SIG-M5 treated with dmso at 0.1 percent for 504 hours (cell line): ENCODE measurements at regions not wholly inside any gene's neighbourhood (a gene's known extent, or its start where the extent isn't known, plus 50 kb on each side); places are given as distances from the start of the nearest gene placed in this dataset.
A peak's percentile ranks its signal among the peaks of the same experiment; 100 is the strongest.

Experiments used
- DNase-seq: peaks from one replicate; lab custom pipeline; 2025; ENCODE audit not compliant: unreplicated experiment; lab: John Stamatoyannopoulos, UW

DNA sequence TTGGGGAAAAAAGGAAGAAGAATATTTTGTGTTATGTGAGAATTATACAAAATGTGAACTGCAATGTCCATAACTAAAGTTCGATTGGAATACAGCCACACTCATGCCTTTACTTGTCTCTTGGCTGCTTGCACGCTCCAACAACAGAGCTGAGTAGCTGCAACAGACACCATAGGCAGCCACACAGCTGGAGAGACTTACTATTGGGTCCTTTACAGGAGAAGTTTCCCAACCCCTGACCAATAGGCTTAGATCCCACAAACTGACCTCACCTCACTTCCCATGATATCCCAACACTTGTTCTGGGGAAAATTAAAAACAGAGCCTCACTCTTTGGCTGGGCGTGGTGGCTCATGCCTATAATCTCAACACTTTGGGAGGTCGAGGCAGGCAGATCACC, 213.8 kb downstream of the SH3BP4 start:
- DNase-seq, result no peak

DNA sequence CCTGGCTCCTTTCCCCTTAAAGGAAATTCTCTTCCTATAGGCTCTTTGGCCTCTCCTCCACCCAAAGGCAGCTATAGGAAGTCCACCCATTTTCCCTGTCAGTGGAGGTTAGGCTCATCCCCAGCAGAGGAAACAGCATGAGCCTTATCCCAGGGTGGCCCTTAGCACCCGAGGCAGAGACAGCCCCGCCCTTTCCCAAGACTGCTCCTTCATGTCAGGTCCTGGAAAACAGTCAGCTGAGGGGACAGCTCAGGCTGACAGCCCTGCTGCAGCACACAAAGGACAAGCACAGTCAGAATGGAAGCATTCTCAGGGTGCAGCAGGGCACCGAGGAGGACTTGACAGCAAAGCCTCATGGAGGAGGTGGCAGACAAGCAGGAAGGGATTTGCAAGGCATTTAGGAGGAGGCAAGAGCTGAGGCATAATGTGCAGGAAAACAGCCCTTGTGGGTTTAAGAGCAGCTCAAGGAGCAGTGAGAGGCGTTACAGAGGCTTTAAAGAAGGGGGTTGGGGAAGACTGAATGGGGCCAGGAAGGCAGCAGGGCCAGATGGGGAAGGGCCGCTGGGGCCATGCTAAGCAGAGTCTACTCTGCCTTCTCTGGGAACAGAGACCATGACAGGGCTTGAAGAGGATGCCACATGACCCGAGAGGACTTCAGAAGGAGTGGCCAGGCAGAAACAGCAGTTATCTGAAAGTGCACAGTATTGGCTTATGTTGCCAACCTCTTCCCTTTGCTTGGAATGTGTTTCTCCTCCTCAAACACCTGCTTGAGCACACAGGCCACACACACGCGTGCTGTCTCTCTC, 216.6 kb downstream of the SH3BP4 start:
- no peak for DNase-seq

DNA sequence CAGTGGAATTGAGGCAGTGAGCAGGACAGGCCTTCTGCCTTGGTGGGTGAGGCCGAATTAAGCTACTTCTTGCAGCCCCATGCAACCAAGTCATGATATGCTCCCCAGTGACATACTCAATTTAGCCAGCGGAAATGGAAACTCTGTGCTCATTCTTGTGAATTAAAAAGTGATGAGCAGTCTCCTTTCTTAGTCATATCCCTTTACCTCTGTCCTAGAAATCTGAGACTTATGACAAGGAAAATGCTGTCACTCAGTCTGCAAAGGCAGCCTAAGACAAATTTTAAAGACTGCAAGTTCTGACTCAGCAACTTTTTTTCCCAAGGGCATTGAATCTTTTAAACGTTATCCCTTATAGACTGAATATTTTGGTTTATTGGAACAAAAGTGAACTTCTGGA, 218.2 kb downstream of the SH3BP4 start:
- DNase-seq, result no peak

DNA sequence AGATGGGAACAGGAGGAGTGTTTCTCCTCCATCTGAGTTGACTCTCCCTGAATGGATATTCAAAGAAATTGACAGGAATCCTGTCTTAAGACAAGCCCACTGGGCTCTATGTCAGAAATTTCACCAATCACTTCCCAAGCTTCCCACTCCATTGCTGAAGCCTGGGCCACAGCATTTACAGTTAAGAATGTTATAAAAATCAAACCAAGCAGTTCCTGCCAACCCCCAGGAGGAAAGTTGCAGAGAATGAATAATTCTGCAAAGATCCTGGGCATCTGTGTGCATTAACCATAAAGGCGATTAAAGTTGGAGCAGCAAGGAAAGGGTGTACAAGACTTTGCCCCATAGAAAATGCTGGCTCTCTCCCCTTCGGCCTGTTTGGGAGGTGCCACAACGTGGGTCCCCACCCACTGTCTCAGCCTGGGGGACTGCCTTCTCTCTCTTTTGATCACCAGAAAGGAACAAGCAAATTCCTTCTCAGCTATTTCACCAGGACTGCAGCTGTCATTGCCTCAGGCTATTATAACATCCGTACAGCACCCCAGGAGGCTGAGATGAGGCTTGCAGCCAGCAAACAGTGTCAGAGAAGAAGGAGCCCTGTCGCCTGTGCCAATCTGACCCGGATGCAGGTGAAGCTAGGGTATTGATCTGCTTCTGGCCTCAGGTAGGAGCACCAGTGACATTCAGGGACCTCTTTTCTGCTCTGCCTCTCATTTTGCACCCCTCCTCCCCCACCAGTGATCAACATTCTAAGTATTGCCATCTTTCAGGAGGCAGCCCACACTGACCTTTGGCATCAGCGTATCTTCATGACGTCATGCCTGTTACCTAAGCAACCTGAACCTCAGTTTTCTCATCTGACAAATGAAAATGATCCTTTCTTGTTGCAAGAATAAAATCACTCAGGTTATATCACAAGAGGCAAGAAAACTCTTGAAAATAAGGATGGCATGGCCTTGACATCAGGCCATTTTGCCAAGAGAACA, 219.0 kb downstream of the SH3BP4 start:
- peak; percentile 14 for DNase-seq

DNA sequence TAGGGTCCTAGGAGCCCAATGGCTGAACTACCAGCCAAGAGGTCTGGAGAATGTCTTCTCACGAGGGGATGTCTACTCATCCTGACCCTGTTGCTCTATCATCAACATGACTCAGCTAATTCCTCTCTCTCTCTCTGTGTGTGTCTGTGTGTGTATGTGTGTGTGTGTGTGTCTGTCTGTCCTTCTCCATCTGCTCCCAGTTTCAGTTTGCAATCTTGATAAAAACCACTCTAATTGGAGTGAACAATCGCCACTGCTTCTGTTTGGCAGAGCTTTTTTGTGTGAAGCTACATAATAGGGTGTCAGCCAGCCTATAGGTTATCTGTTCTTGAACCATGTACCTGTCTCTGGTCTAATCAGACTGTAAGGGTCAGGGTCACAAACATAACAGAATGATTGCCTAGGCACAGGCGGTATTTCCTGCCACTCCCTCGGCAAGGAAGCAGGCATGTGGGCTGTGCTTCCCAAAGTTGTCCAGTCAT, 219.8 kb downstream of the SH3BP4 start:
- no peak for DNase-seq

DNA sequence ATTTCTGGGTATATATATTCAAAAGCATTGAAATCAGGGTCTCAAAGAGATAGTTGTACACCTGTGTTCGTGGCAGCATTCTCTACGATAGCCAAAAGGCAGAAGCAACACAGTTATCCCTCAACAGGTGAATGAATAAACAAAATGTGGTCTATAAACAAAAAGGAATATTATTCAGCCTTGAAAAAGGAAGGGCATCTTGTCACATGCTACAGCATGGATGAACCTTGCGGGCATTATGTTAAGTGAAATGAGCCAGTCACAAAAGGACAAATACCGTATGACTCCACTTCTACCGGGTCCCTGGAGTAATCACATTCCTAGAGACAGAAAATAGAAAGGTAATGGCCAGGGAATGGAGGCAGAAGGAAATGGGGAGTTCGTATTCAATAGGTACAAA, 228.8 kb downstream of the SH3BP4 start:
- no peak for DNase-seq

DNA sequence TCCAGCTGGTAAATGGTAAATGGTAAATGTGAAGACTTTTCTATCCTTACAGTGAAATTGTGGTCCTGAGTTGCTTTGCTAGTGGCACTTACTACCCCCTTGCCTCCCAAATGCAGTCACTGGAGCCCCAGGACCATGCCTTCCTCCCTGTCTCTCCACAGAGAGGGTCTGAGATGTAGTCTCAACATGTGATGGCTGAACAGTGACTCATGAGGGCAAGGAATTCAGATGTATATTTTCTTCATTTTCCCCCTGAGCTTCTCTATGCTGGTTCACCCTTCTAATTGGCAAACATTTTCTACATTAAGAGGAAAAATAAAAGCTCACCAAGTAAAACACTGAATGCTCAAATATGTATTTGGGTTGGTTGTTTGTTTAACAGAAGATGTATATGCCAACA, 232.0 kb downstream of the SH3BP4 start:
- DNase-seq, result no peak

DNA sequence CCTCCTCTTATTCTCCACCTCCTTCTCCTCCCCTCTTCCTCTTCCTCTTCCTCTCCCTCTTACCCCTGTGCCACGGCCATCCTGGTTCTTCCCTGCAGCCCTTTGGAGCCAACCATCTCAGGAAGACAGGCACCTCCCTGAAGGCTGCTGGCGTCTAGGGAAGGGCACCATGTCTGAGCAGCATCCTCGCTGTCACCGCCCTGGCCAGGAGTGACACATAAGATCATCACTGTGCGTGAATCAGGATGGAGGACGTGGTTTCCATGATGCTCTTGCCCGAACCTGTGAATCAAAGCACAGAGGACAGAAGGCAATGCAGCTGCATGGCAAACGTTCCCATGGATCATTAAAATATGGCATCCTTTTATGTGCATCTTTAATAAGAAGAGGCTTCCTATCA, 236.0 kb downstream of the SH3BP4 start:
- no peak for DNase-seq

DNA sequence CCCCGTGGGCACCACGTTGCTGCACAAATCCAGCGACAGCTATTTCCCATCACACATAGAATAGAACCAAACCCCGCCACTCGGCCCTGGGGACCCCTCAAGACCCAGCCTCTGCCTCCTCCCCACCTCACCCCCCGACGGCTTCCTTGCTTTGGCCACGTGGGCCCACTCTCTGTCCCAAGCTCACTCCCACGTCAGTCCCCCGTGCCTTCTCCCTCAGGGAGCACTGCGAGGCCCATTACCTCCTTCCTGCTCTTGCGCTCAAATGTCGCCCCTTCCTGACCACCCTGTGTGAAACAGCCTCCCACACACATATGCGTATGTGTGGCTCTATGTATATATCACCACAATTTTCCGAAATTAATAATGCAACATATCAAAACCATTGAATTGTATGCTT, 239.7 kb downstream of the SH3BP4 start:
- DNase-seq, result no peak

DNA sequence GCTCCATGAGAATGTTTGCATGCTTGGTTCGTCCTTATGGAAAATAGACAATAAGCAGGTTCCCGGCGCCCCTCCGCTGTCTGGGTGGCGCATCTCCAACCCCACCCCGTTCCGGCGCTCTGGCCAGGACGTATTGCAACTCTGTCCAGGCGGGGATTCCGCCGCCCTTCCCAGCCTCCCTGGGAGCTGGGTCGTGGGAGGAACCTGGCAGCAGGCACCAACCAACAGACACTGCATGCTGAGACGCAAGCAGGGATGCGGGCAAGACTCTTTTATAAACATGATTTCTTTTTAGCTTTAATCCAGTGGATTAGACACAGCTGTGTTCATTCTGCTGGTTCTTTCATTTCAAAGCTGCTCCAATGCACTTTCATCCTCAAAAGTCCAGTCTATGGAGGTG, 240.2 kb downstream of the SH3BP4 start:
- DNase-seq, result no peak

DNA sequence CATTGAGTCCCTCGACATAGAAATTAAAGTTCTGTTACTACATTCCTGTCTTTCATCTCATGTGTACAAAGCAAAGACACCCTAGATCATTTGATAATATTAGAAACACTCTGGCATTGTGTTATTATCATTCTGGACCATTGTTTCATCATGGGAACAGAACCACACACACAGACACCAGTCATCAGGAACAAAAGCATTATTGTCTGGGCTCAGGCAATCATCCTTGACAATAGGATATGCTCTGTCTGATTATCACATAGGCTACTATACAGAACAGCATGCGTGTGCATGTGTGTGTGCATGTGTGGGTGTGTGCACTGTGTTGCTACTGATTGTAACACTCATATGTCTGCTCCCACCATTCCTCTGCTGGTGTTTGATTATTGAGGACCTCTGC, 242.5 kb downstream of the SH3BP4 start:
- DNase-seq, result no peak

DNA sequence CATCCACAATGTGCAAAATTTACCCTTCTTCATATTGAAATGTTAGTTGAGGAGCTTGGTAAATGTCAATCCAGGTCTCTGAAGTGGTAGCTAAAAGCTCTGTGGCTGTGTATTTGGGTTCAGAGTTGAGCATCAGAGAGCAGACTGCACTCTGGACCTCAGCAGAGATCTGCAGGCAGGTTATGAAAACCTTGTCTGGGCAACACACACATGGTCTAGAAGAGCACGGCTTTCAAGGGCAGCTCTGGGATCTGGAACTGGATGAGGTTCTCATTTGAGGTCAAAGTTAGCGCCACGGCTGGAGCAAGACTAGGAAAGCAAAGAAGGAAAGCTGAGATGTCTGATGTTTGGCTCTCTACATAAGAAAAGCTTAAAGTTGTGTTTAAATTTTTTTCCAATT, 243.0 kb downstream of the SH3BP4 start:
- DNase-seq, result no peak

DNA sequence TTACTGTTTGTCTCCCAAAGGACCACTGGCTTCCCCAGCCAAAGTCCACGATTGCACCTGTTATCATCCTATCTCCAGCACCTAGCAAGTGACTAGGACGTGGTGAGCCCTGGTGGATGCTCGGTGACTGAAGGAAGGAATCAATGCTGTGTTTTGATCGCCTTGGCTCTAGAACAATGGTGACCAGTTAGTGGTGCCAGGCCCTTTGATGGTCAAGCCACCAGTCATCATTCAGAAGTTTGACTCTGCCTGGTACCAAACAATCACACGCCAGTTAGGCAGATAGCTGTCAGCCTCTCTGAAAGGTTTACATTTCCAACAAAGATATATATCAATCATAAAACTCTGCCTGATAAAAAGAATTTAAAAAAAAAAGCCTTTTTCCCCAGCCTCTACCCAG, 244.1 kb downstream of the SH3BP4 start:
- DNase-seq, result no peak

DNA sequence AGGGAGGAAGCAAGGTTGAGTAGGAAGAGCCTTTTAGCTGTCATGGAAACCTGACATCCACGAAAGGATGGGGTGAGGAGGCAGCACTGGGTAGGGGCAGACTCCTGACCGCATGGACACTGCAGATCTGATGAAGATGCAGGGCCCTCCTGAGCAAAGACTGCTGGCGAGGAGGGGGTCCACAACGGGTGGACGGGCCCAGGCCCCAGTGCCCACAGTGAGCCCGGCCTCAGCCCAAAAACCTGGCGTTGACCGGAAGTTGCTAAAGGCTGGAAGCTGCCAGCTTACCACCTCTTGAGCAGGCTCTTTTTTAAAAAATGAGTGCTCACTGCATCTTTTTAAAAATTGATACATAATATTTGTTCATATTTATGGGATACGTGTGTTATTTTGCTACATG, 247.3 kb downstream of the SH3BP4 start:
- no peak for DNase-seq

DNA sequence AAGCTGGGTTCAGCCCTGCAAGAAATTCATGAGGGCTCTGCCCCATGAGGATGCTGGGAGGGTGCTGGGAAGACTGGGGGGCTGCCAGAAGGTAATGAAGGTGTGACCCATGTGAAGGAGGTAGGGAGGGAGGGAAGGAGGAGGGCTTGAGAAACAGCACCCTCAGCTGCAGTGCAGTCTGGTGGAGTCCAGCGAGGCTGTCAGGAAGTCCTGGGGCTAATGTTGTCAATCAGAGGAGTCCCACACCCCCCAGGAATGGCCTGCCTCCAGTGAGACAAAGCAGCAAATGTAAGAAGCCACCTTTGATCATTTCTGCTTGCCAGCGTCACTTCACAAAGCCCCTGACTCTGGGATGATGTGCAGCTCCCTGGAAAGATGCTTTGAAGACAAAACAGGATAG, 248.4 kb downstream of the SH3BP4 start:
- no peak for DNase-seq

DNA sequence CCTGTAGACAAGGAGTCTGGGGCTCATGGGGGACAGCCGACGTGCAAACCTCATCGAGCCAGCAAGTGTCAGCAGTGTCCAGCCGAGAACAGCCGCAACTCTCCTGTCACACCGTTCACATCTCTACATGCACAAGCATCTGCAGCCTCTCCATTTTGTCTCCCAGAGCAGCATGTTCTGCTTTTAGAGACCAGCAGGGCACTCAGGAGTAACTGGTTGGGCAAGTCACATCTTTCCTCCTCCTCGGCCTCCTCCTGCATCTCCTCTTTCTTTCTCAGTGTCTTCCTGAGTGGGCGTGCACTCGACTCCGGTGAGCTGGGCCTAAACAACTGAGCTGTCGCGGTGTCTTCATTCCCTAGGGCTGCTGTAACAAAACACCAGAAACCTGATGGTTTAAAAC, 249.9 kb downstream of the SH3BP4 start:
- no peak for DNase-seq

DNA sequence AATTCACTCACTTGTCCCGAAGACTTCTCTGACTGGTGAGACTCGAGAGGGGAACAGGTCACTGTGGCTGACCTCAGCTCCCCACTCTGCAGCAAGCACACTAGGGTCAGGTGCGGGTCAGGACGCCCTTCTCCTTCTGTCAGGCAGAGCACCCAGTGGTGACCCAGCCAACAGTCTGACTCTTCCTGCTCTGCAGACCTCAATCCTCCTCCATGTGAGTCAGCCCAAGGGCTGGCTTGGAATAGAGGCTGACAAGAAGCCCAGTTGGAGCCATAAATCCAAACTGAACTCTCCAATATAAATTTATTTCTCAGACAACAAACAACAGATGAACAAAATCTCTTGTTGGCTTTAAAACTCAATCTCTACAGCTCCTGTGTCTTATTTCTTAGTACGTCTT, 253.1 kb downstream of the SH3BP4 start:
- DNase-seq, result no peak

DNA sequence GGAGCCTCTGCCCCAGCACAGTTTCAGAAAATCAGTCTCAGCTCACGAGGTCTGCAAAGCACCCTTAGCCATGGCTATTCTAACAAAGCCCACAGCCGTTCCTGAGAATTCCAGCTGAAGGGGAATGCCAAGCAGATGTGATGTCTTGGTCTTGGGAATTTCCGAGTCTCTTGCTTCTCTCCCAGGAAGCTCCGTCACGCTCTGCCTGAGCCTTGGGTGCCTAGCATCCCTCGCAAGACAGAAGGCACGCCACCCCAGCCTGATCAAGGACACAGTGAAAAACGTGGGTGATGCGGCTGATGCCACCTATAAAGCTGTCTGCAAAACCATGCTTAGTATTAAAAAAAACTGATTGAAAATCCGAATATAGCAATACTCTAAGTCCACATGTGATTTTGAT, 254.6 kb downstream of the SH3BP4 start:
- no peak for DNase-seq

DNA sequence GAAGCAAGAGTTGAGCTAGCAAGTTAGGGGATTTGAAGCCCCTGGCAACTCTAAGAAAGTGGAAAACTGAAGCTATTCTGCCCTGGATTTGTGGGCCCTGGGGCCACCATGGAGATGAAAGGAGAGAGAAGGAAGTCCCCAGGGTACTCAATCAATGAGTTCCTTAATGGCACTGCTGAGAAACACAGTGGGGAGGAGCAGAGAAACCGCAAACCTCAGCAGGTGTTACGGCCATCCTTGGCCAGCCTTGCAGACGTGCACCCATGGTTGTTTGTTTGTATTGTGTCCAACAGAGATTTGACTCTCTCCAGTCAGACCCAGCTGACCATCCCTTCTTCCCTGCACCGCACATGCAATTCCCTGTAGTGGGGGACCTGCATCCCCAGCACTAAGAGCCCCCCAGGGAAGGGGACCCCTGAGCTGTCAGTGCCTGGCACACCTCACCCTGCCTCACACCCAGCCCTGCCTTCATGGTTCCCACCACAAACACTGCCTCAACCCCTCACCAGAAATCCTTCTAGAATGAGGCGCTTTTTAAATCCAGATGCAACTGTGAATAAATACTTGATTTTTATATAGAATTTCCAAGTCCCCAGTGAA, 255.3 kb downstream of the SH3BP4 start:
- DNase-seq, result no peak

DNA sequence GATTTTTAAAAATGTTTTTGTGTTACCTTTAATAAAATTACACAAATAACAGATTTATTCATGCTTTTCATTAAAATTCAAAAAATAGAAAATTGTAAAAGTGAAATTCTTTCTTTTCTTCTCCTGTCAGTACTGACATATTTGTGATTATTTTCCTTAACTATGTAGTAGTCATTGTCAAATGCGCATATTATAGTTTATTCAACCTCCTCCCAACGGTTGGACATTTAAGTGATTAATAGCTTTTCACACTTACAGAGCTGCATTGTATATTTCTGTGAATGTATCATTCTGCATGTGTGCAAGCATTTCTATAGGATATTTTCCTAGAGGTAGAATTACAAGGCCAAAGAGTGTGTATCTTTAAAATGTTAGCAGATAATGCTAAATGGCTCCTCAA, 259.2 kb downstream of the SH3BP4 start:
- DNase-seq, result no peak

DNA sequence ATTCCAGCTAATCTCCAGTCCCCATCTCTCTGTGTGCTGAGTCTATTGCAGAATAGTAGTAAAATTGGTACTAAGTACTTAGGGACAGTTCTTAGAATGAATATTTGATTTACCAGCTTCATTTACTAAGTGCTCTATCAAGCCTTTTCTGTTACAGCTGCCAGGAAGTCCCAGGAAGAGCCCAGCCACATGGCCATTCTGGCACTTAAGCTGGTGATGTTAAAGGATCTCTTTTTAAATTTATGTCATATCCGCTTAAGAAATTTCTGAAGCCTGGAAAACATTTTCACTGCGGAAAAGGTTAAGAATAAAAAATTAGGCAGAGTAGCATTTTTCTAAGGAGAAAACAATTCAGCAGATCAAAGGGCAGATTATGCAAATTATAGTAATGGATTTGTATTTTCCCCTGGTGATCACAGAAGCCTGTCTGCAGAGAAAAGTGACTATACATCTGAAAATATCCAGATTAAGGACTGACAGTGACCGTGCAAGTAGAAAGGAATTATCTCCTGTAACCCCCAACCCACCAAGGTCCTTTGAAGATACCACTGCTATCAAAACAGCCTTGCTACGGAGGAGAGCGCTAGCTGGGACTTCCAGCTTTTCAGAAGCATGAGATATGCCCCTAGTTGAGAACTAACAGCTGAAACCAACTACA, 260.8 kb downstream of the SH3BP4 start:
- DNase-seq, result no peak
